Endothelial cell of umbilical vein (primary cell): ENCODE measurements at regions not wholly inside any gene's neighbourhood (a gene's known extent, or its start where the extent isn't known, plus 50 kb on each side); places are given as distances from the start of the nearest gene placed in this dataset.

Experiments used
- CTCF ChIP-seq, 2 donors: IDR thresholded peaks; 1 replicate in 1 of 2; 2 replicates in 1 of 2; pipeline ENCODE4 v1.5.1; 2011; ENCODE audit warnings: low read length in 2 of 2, mild to moderate bottlenecking in 2 of 2, moderate library complexity in 2 of 2, control low read depth in 1 of 2, inconsistent platforms in 1 of 2, low read depth in 1 of 2; ENCODE audit not compliant: insufficient read depth in 1 of 2; ENCODE audit errors: extremely low read depth in 1 of 2
- EZH2 ChIP-seq: IDR thresholded peaks from 2 replicates; pipeline ENCODE4 v1.6.1; 2012; ENCODE audit warnings: borderline replicate concordance, low read depth, mild to moderate bottlenecking, moderate library complexity, low read length, inconsistent platforms; ENCODE audit not compliant: severe bottlenecking
- GATA2 ChIP-seq: IDR thresholded peaks from 2 replicates; pipeline ENCODE4 v1.7.0; 2011; ENCODE audit warnings: low read depth, mild to moderate bottlenecking, moderate library complexity, mixed read lengths, low read length; ENCODE audit not compliant: insufficient read length, insufficient read depth
- POLR2A ChIP-seq: IDR thresholded peaks from 2 replicates; pipeline ENCODE4 v1.6.1; 2012; ENCODE audit warnings: low read depth, mild to moderate bottlenecking, control low read depth, low read length
- POLR2AphosphoS5 ChIP-seq: IDR thresholded peaks from 2 replicates; pipeline ENCODE4 v1.6.1; 2012; ENCODE audit warnings: low read depth, mild to moderate bottlenecking, control low read depth, low read length, moderate library complexity; ENCODE audit not compliant: insufficient read depth

GRCh38 chrX:42127563-42127962 lies 204.2 kb upstream of the CASK start:
- TF ChIP-seq CTCF (IDR thresholded peaks at IDR 0.05; ENCODE audit: extremely low read depth in 1 of 2, insufficient read depth in 1 of 2, low read depth in 1 of 2, low read length in 2 of 2) (no peak), GATA2 (no peak), POLR2A (no peak), EZH2 (no peak), POLR2AphosphoS5 (no peak)
